Activated CD4-positive, alpha-beta T cell treated with anti-CD3 and anti-CD28 coated beads for 24 hours (primary cell): ENCODE measurements at regions not wholly inside any gene's neighbourhood (a gene's known extent, or its start where the extent isn't known, plus 50 kb on each side); places are given as distances from the start of the nearest gene placed in this dataset.

ENCODE experiments used
- DNase-seq, 2 donors: peaks; one replicate each; pipeline ENCODE4 v3.0.0-alpha.2; 2020; ENCODE audit warnings: low read depth in 2 of 2

- no peak for DNase-seq
These were observed 96.3 kb upstream of the MEF2C start for GRCh38 chr5:88979244-88979643.

GRCh38 chr5:88976914-88977313, 93.9 kb upstream of the MEF2C start:
- DNase-seq, result no peak

- DNase-seq, result no peak
These were observed 84.9 kb upstream of the MEF2C start for GRCh38 chr5:88967633-88968585.

GRCh38 chr5:88964831-88965230, 81.8 kb upstream of the MEF2C start:
- DNase-seq, result no peak

- DNase-seq, result no peak
These were observed 74.0 kb upstream of the MEF2C start for GRCh38 chr5:88957013-88957412.

- no peak for DNase-seq
These were observed 73.4 kb upstream of the MEF2C start for GRCh38 chr5:88956416-88956815.

GRCh38 chr5:88955403-88955802, 72.4 kb upstream of the MEF2C start:
- no peak for DNase-seq

GRCh38 chr5:88954511-88954910, 71.5 kb upstream of the MEF2C start:
- DNase-seq, result no peak

GRCh38 chr5:88952996-88953643, 70.1 kb upstream of the MEF2C start:
- DNase-seq, result no peak

GRCh38 chr5:88952344-88952743, 69.4 kb upstream of the MEF2C start:
- DNase-seq, result no peak

- DNase-seq, result no peak
These were observed 68.5 kb upstream of the MEF2C start for GRCh38 chr5:88951457-88951856.

- no peak for DNase-seq
These were observed 66.0 kb upstream of the MEF2C start for GRCh38 chr5:88948746-88949600.

- no peak for DNase-seq
These were observed 62.0 kb upstream of the MEF2C start for GRCh38 chr5:88944751-88945531.

- DNase-seq, result no peak
These were observed 58.6 kb upstream of the MEF2C start for GRCh38 chr5:88941581-88941980.

GRCh38 chr5:88940713-88941112, 57.7 kb upstream of the MEF2C start:
- no peak for DNase-seq

- DNase-seq, result no peak
These were observed 56.3 kb upstream of the MEF2C start for GRCh38 chr5:88939300-88939699.

GRCh38 chr5:88938488-88938887, 55.5 kb upstream of the MEF2C start:
- no peak for DNase-seq

- DNase-seq, result no peak
These were observed 54.4 kb upstream of the MEF2C start for GRCh38 chr5:88937406-88937805.

GRCh38 chr5:88934439-88934838, 51.5 kb upstream of the MEF2C start:
- DNase-seq, result no peak
